HG03045 (cell line): ENCODE measurements at regions not wholly inside any gene's neighbourhood (a gene's known extent, or its start where the extent isn't known, plus 50 kb on each side); places are given as distances from the start of the nearest gene placed in this dataset.

ENCODE experiments used
- ATAC-seq: cut with Tn5 transposase; IDR thresholded peaks from one replicate; pipeline ENCODE4 v1.9.1; 2021; ENCODE audit warnings: mild to moderate bottlenecking, moderate library complexity; ENCODE audit not compliant: unreplicated experiment

DNA sequence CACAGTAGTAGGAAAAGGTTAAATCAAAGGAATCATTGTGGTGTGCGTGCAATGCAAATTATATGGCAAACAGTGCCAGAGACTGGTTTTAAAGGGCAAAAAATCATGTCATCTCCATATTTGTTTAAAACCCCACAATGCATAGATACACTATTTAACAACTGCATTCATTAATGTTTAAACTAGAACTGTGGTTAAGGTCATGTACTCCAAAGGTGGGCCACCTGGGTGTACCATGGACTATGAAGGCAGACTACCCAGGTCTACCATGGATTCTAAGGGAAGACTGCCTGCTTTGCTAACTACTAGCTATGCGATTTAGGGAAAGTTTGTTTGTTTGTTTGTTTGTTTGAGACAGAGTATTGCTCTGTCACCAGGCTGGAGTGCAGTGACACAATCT, 356.3 kb downstream of the ZEB2 start:
- ATAC-seq = no peak

DNA sequence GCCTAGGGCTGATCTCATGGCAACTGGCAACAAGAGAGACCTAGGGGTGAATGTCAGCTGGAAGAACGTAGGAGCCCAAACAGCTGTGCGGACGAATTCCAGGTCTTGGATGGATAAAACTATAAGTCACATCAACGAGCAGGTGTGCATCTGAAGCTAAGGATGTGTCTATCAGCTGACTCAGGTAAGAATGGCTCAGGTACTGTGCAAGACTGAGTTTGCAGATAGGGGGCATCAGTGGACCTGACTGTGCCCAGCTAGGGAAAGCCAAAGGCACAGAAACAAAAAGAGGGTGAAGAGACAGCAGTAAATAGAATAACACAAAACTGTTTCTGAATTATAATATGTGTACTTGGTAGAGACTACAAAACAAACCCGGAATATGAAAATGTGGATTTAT, 357.3 kb downstream of the ZEB2 start:
- no peak for ATAC-seq

DNA sequence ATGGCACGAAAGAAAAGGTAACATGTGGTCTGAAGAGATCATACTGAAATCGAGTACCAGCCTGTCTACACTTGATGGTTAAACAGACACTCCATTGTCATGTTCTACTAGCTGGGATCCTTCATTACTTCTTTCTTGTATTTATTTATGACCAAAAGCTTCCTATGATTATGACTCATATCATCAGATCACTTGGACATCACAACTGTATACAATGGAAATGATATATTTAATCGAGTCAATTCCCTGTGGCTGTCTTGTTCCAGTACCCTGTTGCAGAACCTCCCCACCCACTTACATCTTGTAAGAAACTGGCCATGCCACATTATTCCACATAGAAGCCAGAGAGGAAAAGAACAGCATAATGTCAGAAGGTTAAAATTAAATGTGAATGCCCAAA, 358.9 kb downstream of the ZEB2 start:
- ATAC-seq = no peak

DNA sequence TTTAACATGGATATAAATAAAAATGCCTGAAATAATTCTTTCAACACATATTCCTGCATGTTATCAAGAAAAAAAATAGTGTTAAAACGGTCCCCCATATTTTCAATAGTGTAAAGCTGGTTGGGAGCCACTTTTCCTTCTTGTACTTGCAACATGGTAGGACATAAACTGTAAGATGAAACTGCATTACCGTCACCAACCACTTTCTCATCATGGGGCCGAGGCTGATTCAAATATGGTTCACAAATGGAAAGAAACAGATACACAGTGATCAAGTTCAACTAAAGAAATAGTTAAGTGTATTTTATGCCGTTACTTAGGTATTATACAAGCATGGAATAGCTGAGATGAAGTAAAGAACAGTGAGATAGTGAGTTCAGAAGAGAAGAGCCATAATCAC, 360.7 kb downstream of the ZEB2 start:
- ATAC-seq = no peak

DNA sequence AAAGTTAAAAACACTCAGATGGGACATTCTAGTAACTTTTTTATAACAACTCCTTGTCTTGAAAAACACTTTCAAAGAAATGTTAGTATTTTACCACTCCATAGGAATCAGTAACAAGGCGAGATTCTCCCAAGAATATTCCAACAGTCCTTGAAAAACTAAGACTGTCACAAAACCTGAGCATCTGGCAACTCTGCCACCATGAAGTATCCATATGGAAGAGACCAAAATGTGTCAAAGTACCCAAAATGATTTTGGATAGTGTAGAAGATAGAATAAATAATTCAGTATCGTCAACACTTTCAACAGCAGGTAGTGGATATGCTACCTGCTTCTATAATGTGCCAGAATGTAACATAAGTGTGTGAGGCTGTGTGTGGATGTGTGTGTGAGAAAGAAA, 361.8 kb downstream of the ZEB2 start:
- no peak for ATAC-seq

DNA sequence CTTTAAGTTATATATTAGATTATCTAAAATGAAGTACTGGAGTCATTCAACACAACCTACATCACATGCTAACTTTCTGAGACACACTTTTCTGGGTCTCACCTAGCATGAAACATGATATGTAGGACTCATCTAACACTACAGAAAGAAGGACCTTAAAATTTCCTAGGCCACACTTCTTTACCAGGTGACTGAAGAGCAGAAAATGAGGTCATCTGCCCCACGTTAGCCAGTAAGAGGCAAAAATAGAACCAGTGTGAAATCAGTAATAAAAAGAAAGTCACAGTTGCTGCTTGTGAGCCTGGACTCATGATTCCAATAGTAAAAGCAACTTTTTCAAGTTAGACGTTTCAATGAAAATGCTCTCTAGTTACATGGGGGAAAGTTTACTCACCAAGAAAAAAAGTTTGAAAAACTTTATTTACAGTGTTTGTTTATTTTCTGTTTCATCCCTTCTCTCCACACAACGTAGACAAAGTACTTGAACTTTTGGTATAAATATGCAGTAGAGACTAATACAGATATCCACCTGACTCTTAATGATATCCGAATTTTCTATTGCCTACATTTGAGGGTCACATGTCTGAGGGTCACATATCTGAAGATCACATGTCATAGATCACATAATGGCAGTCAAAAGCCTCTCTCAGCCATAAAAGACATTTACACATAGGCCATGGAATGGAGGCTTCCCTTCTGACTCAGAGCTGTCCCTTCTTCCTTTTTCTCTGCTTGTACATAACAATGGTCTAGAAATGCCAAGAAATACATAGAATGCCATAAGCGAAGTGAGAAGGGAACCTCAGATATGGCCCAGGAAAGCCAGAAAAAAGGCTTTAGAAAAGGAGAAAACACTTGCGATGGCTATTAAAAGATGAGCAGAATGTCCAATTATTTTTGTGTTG, 362.9 kb downstream of the ZEB2 start:
- ATAC-seq = no peak

DNA sequence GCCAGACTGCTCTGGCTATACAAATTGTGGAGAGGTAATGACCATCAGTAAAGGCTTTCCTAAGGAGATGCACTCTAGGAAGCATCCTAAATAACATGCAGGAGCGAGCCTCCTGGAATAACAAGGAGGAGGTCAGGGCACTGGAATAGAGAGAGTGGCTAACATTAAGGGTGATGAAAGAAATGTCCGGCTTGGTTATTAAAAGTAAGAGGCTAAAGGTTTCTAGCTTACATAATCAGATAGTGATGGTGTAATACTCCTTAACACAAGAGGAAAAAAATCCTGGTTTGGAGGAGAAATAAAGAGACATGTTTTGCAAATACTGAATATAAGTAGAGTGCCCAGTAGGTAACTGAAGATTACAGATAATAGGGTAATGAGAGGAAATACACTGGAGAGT, 365.7 kb downstream of the ZEB2 start:
- no peak for ATAC-seq

DNA sequence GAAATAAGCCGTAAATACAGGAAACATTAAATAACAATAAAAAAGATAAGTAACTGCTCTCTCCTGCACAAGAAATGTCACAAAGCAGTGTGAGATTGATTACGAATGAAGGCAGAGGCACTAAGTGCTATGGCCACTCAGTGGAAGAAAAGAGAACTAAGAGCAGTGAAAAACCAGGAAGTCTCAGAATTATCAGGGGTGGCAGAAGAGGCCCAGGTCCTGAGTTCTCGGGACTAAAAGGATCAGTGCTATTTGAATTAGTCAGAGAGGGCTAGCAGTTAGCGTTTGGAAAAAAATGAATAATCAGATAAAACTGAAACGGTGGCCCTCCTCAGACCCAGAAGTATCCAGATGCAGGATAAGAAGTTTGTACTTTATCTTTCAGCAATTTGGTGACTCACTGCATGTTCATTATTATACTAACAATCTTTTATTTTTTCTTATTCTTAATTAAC, 367.1 kb downstream of the ZEB2 start:
- no peak for ATAC-seq

DNA sequence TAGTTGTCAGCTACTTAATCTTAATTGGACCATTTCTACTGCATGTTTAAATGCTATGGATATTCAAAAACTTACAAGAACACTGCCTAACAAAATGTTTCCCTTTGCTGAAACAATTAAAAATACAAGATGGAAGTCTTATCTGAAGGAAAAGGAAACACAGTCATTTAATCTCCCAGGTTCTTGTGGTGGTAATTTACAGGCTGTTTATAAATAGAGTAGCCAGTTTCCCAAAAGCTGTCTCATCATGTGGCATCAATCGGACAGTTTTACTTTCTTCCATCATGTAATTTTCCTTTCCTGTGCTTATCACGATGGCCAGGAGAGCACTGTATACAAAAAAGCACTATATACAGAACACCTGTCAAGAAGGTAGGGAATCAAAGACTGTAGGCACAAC, 368.1 kb downstream of the ZEB2 start:
- no peak for ATAC-seq

DNA sequence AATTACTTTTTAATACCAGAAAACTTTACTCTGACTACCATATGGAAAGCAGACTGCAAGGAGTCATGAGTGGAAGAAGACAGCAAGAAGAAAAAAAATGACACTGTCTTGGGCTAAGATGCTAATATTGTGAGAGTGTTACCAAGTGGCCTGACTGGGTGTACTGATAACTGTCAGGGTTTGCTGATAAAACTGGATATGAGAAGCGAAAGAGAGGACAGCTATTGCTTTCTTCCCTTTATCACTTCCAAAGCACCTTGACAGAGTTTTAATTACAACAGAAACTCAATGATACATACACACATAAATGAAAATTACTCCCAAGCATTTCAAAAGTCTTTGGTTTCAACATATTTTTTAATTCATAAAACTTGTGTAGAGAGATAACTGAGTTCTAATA, 368.5 kb downstream of the ZEB2 start:
- no peak for ATAC-seq

DNA sequence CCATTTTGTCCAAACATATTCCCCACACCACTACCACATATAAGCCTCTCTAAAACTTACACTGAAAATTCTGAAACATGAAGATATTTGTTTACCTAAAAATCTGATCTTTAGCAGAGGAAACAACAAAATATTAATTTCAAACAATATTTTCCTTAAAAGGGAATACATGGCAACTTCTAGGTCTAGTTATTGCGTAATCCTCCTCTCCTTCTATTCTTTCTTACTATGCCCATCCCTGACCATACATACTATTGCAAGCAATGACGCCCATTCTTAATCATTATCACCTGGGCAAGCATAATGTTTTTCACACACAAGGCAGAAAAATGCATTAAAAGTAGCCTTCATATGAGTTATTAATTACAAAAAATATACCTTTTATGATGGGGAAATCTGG, 372.6 kb downstream of the ZEB2 start:
- ATAC-seq = no peak

DNA sequence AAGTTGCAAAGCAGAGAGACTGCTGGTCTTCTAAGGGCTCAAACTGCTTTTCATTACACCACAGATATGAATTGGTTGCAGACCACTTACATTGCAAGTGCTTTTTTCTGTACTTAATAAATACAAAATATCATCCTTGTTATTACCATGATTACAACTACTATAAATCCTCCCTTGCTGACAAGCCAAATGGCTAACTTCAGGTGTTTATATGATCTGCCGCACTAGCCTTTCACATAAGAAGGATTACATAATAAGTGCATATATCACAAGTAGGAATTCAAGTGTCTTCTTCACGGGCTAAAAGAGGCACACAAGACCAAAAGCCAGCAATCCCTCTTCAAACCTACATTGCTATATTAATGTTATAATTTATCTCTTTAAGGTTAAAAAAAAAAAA, 373.0 kb downstream of the ZEB2 start:
- no peak for ATAC-seq

DNA sequence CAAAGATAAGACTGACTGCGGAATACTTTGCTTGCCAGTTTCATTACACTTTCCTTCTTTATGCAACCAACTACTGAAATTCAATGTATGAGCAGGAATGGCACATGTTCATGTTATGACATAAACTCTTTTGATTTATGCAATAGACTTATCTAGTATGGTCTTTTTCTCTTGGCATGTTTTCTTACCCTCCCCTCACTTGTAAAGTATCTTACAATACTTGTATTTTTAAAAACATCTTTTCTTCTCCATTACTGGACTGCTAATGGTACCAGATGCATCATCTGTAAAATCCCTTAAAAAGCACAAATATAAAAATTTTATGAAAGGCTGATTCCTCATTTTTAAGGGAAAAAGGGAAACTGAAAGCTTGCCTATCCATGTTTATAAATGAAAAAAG, 373.8 kb downstream of the ZEB2 start:
- ATAC-seq = no peak

DNA sequence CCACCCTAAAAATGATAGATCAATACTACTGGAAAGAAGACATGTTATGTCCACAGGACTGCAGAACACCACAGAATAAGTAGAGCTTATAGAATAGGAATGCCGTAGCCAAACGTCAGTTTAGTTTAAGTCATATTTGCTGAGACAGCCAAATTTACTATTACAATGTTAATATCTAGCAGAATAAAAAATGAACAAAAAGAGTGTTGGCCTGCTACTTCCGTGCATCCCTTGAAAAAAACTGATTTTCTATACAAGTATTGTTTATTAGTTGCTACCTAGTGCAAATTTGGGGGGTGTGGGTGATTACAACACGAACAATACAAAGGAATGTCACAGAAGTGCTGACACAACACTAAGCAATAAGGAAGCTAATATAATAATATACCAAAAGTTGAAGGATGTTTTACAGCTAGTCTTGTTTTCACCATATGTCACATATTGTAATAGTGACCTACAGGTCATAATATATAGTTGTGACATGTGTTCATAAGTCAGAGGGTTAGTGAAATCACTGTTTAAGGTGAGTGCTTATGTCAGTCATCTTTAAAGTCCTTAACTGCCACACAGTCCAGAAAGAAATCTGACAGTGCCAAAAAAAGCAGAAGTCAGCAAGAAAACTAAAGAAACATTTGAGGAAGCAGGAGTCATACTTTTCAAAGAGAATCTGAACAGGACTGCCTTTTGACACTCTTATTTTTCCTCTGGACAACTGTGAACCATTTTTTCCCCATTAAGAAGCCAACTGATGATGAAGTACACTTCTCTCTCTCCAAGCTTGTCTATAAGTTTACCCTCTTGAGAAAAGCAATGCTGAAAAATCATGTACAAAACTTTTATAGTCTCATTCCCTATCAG, 376.4 kb downstream of the ZEB2 start:
- no peak for ATAC-seq

DNA sequence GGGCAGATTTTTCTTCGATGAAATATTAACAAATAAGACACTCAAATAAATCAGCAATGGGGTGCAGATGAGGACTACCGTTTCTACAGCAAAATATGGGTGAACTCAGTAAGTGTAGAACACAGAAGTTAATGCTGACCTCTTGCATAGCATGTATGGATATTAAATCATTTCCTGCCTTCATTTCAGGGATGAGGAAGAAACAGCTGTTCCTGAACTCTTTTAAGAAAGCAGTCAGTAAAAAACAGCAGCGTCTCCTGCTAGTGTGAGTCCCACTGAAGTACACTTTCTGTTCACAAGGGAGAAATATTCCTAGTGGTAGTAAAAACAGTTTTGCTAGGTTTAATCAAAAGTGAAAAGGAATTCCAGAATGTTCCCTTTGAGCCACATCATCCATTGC, 379.0 kb downstream of the ZEB2 start:
- ATAC-seq = no peak

DNA sequence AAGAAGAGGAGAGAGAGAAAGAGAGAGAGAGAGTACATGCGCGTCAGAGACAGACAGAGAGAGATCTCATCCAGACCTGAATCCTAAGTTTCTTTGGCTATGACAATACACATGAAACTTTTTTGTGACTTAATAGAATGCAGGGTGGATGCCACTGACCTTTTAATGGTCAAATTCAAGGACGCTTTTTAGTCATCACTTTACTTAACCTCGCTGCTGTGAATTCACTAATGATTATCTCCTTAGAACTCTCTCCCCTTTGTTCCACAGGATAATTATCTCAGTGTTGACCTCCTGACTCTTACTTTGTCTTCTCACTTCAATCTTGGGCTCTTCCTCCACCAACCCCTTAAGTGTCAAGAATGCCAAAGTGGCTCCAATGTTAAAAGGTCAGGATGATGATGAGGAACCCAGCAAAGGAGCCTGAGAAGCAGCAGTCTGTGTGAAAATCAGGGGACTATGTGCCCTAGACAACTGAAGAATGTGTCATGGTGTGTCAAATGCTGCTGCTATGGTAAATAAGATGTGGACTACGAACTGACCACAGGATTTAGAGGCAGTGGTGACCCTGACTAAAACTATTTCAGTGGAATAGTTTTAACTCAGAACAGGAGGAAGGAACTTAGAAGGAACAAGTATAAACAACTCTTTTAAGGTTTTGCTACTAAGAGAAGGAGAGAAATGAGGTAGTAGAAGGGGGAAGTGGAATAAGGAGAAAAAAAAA, 382.1 kb downstream of the ZEB2 start:
- ATAC-seq = no peak

DNA sequence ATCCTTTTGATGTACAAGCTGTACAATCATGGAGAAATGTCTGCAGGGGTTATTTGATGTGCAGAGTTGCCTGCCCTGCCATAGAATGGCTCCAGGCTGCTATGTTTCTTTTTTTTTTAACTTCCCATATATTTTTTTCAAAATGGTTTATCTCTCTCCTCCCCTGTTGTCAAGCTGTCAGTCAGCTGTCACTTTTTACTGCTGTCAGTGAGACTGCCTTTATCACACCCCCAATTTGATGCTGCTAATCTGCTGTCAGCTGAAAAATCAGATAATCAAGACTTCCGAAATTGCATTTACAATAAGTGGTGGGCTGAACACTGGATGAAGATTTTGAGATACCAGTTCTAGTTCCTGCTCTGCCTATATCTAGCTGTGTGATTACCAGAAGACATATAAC, 382.6 kb downstream of the ZEB2 start:
- no peak for ATAC-seq

DNA sequence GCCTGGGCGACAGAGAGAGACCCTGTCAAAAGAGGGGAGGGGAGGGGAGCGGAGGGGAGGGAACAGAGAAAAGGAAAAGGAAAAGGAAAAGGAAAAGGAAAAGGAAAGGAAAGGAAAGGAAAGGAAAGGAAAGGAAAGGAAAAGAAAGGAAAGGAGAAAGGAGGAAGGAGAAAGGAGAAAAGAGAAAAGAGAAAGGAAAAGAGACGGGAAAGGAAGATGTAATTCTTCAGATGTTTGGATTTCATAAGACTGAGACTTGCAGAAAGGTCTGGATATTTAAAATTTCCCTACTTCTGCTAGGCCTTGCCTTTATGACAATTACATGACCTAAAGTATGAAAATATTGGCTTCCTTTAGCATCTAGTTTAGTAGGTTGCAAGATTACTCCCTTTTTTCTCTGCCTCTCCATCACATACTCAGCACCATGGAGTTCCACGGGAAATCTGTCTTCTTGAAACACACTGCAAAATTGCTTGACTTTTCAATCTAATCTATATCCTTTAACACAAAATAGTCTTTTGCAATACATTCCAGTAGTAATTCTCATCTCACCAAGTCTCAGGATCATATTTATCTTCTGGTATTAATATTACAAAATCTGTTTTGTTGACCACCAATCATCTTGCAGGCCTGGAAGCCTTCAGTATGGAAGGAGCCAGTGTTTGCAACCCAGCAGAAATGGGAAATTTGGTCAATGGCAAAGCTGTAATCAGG, 383.5 kb downstream of the ZEB2 start:
- no peak for ATAC-seq

DNA sequence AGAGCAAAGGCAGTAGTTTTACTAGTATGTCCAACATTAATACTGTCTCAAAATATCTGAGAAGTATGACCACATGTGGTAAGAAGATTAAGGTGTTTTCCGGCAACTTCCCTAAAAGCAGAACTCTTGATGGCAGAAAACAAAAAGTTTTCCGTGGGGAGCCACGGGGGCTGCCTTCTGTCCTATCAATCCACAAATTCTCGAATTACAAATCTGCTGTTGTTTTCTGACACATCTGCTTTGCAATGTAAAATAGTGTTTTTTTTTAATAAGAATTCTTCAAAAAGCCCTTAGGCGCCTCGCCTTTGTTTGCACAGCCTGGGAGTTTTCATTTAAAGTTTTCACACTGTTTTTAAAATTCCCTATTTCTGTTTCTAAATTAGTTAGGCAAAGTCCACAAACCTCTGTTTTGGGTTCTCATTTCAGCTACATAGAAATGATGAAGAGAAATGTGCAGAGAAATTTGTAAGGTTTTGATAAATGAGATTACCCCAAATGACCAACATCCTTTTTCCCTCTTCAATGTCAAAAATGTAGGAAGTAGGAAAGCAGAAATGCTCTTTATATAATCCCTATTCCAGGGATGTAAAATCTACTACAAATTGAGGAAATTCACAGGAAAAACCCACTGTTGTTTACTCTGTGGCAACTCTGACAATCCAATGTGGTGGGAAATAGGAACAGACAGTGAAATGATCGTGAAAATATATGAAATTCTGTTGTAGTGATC, 385.8 kb downstream of the ZEB2 start:
- ATAC-seq = no peak

DNA sequence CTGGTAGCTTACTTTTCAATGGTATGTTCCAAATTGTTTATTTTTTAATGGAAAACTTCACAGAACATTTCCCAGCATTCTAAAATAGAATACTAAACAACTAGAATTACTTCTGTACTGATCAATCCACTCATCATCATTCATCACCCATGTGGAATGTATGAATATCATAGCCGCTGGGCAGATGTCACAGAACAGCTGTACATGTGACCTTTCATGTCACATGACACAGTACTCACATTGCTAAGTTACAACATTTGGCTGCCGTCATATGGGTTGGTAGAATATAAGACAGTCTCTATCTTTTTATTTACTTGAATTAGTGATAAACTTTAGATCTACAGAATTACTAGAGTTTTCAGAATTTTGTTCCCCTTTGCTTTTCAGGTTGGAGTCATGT, 387.6 kb downstream of the ZEB2 start:
- no peak for ATAC-seq
